A549 (cell line): ENCODE measurements at regions not wholly inside any gene's neighbourhood (a gene's known extent, or its start where the extent isn't known, plus 50 kb on each side); places are given as distances from the start of the nearest gene placed in this dataset.

Experiments used
- SREBF2 ChIP-seq: fragments of 450-650 bp; IDR thresholded peaks from 2 replicates; pipeline ENCODE4 v1.6.1; 2014; ENCODE audit warnings: mild to moderate bottlenecking, moderate library complexity
- USF2 ChIP-seq: fragments of 450-650 bp; IDR thresholded peaks from 2 replicates; pipeline ENCODE4 v1.6.1; 2014; ENCODE audit warnings: antibody characterized with exemption
- ZC3H11A ChIP-seq: fragments of 450-650 bp; IDR thresholded peaks from 2 replicates; pipeline ENCODE4 v1.6.1; 2014; ENCODE audit warnings: antibody characterized with exemption, mild to moderate bottlenecking

- no peak for TF ChIP-seq SREBF2
- TF ChIP-seq ZC3H11A: no peak
- no peak for TF ChIP-seq USF2
These were observed 319.7 kb downstream of the CTTN start for GRCh38 chr11:70717936-70718595.
